ENCODE measurements at regions not wholly inside any gene's neighbourhood (a gene's known extent, or its start where the extent isn't known, plus 50 kb on each side); places are given as distances from the start of the nearest gene placed in this dataset.

DNA sequence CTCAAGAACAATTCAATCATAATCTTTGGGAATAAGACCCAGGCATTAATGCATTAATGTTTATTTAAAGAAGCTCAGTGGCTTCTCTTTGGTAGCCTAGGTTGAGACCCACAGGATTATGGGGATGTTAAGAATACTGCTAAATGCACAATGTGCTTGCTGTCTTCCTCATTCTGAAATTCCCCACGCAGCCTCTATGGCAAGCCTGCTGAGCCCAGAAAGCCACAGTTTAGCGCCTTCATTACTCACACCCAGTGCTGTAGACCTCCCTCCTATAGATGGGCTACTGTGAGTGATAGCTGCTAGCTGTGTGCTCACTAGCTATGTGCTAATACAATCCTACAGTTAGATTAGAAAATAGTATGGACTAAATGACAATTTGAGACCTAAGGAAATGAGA lies 90.6 kb downstream of the TNFSF13B start:
- Histone ChIP-seq H3K9me3 (ENCODE audit: control insufficient read depth, insufficient read depth, low read length) (no peaks in the 10 kb centered on the region), H3K4me3 (ENCODE audit: low read depth, low read length) (no peak overlapping the region), H3K36me3 (ENCODE audit: control insufficient read depth, insufficient read depth, low read length) (no peaks in the 10 kb centered on the region), H3K4me1 (ENCODE audit: control insufficient read depth, insufficient read depth, low read length) (peaks cover 16% of the 10 kb centered on the region), H3K27ac (ENCODE audit: low read depth, low read length) (no peak overlapping the region), H3K27me3 (ENCODE audit: control insufficient read depth, insufficient read depth, low read length) (no peaks in the 10 kb centered on the region), H3K9ac (ENCODE audit: low read depth, low read length) (no peak overlapping the region)

GRCh38 chr13:108361769-108362168 lies 92.3 kb downstream of the TNFSF13B start:
- H3K4me1 ChIP-seq (ENCODE audit: control insufficient read depth, insufficient read depth, low read length), result peaks cover 16% of the 10 kb centered on the region
- H3K27ac ChIP-seq (ENCODE audit: low read depth, low read length), result no peak overlapping the region
- no peaks in the 10 kb centered on the region for H3K9me3 ChIP-seq (ENCODE audit: control insufficient read depth, insufficient read depth, low read length)
- H3K36me3 ChIP-seq (ENCODE audit: control insufficient read depth, insufficient read depth, low read length), result no peaks in the 10 kb centered on the region
- H3K9ac ChIP-seq (ENCODE audit: low read depth, low read length), result no peak overlapping the region
- H3K27me3 ChIP-seq (ENCODE audit: control insufficient read depth, insufficient read depth, low read length), result no peaks in the 10 kb centered on the region
- no peak overlapping the region for H3K4me3 ChIP-seq (ENCODE audit: low read depth, low read length)

- Histone ChIP-seq H3K27me3 (ENCODE audit: control insufficient read depth, insufficient read depth, low read length) (no peaks in the 10 kb centered on the region), H3K27ac (ENCODE audit: low read depth, low read length) (no peak overlapping the region), H3K4me1 (ENCODE audit: control insufficient read depth, insufficient read depth, low read length) (peaks cover 16% of the 10 kb centered on the region), H3K4me3 (ENCODE audit: low read depth, low read length) (no peak overlapping the region), H3K9me3 (ENCODE audit: control insufficient read depth, insufficient read depth, low read length) (no peaks in the 10 kb centered on the region), H3K9ac (ENCODE audit: low read depth, low read length) (no peak overlapping the region), H3K36me3 (ENCODE audit: control insufficient read depth, insufficient read depth, low read length) (no peaks in the 10 kb centered on the region)
Observed at GRCh38 chr13:108363666-108364065, 94.1 kb downstream of the TNFSF13B start.

DNA sequence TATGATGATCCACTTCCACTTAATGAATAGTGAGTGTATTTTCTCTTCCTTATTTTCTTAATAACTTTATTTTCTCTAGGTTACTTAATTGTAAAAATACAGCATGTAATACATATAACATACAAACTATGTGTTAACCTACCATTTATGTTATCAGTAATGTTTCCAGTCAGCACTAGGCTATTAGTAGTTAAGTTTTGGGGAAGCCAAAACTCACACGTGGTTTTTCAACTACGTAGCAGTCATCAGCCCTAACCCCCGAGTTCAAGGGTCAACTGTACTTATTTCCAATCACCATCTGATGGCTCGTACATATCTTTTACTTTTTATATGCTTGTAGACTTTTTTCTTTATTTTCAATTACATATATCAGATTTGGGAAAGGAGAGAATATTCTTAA lies 95.7 kb downstream of the TNFSF13B start:
- no peak overlapping the region for H3K27ac ChIP-seq (ENCODE audit: low read depth, low read length)
- no peaks in the 10 kb centered on the region for H3K9me3 ChIP-seq (ENCODE audit: control insufficient read depth, insufficient read depth, low read length)
- H3K4me3 ChIP-seq (ENCODE audit: low read depth, low read length), result no peak overlapping the region
- H3K4me1 ChIP-seq (ENCODE audit: control insufficient read depth, insufficient read depth, low read length), result peaks cover 16% of the 10 kb centered on the region
- no peak overlapping the region for H3K9ac ChIP-seq (ENCODE audit: low read depth, low read length)
- no peaks in the 10 kb centered on the region for H3K36me3 ChIP-seq (ENCODE audit: control insufficient read depth, insufficient read depth, low read length)
- no peaks in the 10 kb centered on the region for H3K27me3 ChIP-seq (ENCODE audit: control insufficient read depth, insufficient read depth, low read length)

- H3K27me3 ChIP-seq (ENCODE audit: control insufficient read depth, insufficient read depth, low read length), result no peaks in the 10 kb centered on the region
- H3K4me1 ChIP-seq (ENCODE audit: control insufficient read depth, insufficient read depth, low read length), result peaks cover 16% of the 10 kb centered on the region
- no peak overlapping the region for H3K9ac ChIP-seq (ENCODE audit: low read depth, low read length)
- no peak overlapping the region for H3K4me3 ChIP-seq (ENCODE audit: low read depth, low read length)
- no peaks in the 10 kb centered on the region for H3K36me3 ChIP-seq (ENCODE audit: control insufficient read depth, insufficient read depth, low read length)
- H3K9me3 ChIP-seq (ENCODE audit: control insufficient read depth, insufficient read depth, low read length), result no peaks in the 10 kb centered on the region
- no peak overlapping the region for H3K27ac ChIP-seq (ENCODE audit: low read depth, low read length)
Observed at GRCh38 chr13:108368250-108368905, 98.9 kb downstream of the TNFSF13B start.

DNA sequence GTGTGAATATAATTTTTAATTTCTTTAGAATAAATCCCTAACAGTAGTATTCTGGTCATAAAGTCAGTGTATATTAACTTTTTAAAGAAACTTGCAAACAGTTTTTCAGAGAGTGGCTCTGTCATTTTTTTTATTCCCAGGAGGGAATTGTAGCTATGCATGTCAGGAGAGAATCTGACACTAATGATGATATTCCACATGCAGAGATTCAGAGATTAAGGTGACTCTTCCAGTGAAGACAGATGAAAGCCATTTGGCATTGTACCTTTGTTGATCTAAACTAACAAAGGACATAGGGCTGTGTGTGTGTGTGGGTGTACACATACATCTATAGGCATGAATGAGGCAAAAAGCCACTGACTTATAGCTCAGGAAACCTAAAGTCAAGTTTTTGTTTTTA lies 99.9 kb downstream of the TNFSF13B start:
- H3K27me3 ChIP-seq (ENCODE audit: control insufficient read depth, insufficient read depth, low read length), result no peaks in the 10 kb centered on the region
- H3K4me1 ChIP-seq (ENCODE audit: control insufficient read depth, insufficient read depth, low read length), result peaks cover 7% of the 10 kb centered on the region; the same call in 1 of the 2 replicates
- H3K4me3 ChIP-seq (ENCODE audit: low read depth, low read length), result no peak overlapping the region
- H3K9ac ChIP-seq (ENCODE audit: low read depth, low read length), result no peak overlapping the region
- H3K27ac ChIP-seq (ENCODE audit: low read depth, low read length), result no peak overlapping the region
- no peaks in the 10 kb centered on the region for H3K36me3 ChIP-seq (ENCODE audit: control insufficient read depth, insufficient read depth, low read length)
- no peaks in the 10 kb centered on the region for H3K9me3 ChIP-seq (ENCODE audit: control insufficient read depth, insufficient read depth, low read length)

DNA sequence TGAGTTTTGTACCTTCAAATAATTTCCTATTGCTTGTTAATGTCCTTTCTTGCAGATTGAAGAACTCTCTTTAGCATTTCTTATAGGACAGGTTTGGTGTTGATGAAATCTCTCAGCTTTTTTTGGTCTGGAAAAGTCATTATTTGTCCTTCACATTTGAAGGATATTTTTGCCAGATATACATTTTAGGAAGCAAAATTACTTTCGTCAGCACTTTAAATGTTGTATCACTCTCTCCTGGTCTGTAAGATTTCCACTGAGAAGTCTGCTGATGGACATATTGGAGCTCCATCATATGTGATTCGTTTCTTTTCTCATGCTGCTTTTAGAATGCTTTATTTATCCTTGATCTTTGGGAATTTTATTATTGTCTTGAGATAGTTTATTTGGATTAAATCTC lies 105.5 kb downstream of the TNFSF13B start:
- Histone ChIP-seq H3K27me3 (ENCODE audit: control insufficient read depth, insufficient read depth, low read length) (no peaks in the 10 kb centered on the region), H3K4me3 (ENCODE audit: low read depth, low read length) (no peak overlapping the region), H3K9ac (ENCODE audit: low read depth, low read length) (no peak overlapping the region), H3K27ac (ENCODE audit: low read depth, low read length) (no peak overlapping the region), H3K4me1 (ENCODE audit: control insufficient read depth, insufficient read depth, low read length) (no peaks in the 10 kb centered on the region), H3K9me3 (ENCODE audit: control insufficient read depth, insufficient read depth, low read length) (no peaks in the 10 kb centered on the region), H3K36me3 (ENCODE audit: control insufficient read depth, insufficient read depth, low read length) (no peaks in the 10 kb centered on the region)

DNA sequence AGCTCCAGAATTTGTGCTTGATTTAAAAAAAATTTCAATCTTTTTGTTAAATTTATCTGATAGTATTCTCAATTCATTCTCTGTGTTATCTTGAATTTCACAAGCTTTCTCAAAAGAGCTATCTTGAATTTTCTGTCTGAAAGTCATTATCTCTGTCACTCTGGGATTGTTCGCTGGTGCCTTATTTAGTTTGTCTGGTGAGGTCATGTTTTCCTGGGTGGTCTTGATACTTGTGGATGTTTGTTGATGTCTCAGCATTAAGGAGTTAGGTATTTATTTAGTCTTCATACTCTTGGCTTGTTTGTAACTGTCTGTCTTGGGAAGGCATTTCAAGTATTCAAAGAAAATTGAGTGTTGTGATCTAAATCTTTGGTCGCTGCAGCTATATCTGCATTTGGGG lies 106.3 kb downstream of the TNFSF13B start:
- Histone ChIP-seq H3K36me3 (ENCODE audit: control insufficient read depth, insufficient read depth, low read length) (no peaks in the 10 kb centered on the region), H3K4me1 (ENCODE audit: control insufficient read depth, insufficient read depth, low read length) (no peaks in the 10 kb centered on the region), H3K9me3 (ENCODE audit: control insufficient read depth, insufficient read depth, low read length) (no peaks in the 10 kb centered on the region), H3K9ac (ENCODE audit: low read depth, low read length) (no peak overlapping the region), H3K27me3 (ENCODE audit: control insufficient read depth, insufficient read depth, low read length) (no peaks in the 10 kb centered on the region), H3K4me3 (ENCODE audit: low read depth, low read length) (no peak overlapping the region), H3K27ac (ENCODE audit: low read depth, low read length) (no peak overlapping the region)

DNA sequence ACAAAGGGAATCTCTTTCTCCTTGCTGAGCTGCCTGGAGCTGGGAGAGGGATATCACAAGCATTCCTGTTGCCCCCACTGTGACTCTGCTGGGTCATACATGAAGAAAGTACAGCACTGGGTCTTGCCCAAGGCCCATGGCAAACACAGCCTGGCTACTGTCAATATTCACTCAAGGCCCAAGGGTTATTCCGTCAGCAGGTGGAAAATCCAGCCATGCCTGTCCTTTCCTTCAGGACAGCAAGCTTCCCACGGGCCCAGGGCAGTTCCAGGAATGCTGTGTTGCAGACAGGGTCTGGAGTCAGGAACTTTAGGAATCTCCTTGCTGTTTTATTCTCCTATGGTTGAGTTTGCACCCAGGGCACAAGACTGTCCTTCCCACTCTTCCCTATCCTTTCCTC lies 106.8 kb downstream of the TNFSF13B start:
- Histone ChIP-seq H3K9me3 (ENCODE audit: control insufficient read depth, insufficient read depth, low read length) (no peaks in the 10 kb centered on the region), H3K27me3 (ENCODE audit: control insufficient read depth, insufficient read depth, low read length) (no peaks in the 10 kb centered on the region), H3K4me3 (ENCODE audit: low read depth, low read length) (no peak overlapping the region), H3K36me3 (ENCODE audit: control insufficient read depth, insufficient read depth, low read length) (no peaks in the 10 kb centered on the region), H3K4me1 (ENCODE audit: control insufficient read depth, insufficient read depth, low read length) (no peaks in the 10 kb centered on the region), H3K27ac (ENCODE audit: low read depth, low read length) (no peak overlapping the region), H3K9ac (ENCODE audit: low read depth, low read length) (no peak overlapping the region)

DNA sequence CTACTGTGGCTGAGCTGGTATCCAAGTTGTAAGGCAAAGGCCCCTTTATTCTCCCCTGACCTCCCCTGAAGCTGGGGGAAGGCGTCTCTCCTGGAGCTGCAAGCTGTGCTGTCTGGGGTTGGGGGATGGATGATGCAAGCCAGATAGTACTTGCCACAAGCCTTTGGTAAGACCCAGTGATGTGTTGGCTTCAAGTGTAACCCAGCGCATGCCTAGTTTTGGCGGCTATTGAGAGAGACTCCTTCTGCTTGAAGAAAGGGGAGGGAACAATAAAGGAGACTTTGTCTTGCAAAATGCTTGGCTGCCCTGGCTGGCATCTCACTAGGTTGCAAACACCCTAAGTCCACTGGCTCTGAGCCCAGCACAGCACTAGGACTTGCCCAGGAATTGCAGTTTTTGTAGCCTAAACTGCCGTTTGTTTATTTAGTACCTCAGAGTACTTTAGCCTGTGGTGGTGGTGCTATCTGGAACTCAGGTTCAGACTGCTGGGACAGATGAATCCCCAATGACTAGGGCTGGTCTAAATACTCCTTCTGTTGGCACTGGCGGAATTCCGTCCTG lies 108.2 kb downstream of the TNFSF13B start:
- H3K36me3 ChIP-seq (ENCODE audit: control insufficient read depth, insufficient read depth, low read length), result no peaks in the 10 kb centered on the region
- H3K4me1 ChIP-seq (ENCODE audit: control insufficient read depth, insufficient read depth, low read length), result no peaks in the 10 kb centered on the region
- no peak overlapping the region for H3K27ac ChIP-seq (ENCODE audit: low read depth, low read length)
- no peak overlapping the region for H3K4me3 ChIP-seq (ENCODE audit: low read depth, low read length)
- no peak overlapping the region for H3K9ac ChIP-seq (ENCODE audit: low read depth, low read length)
- no peaks in the 10 kb centered on the region for H3K9me3 ChIP-seq (ENCODE audit: control insufficient read depth, insufficient read depth, low read length)
- H3K27me3 ChIP-seq (ENCODE audit: control insufficient read depth, insufficient read depth, low read length), result no peaks in the 10 kb centered on the region

DNA sequence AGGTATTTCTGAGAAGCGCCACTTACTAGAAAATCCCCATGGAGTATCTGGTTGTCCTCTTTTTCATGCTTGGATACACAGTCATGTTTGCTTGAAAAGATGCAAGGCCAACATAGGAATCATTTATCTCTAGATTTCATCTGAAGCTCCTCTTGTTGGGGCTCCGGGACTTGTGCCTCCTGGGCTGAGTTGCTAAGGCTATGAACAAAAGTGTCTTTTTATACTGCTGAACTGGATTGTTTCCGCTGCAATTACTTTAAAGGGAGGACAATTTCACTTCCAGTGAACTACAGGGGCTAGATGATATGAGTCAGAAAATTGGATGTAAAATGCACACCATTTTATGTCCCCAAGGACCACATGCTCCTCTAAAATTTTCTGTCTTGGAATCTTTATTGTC lies 114.1 kb downstream of the TNFSF13B start:
- no peak overlapping the region for H3K4me3 ChIP-seq (ENCODE audit: low read depth, low read length)
- no peaks in the 10 kb centered on the region for H3K27me3 ChIP-seq (ENCODE audit: control insufficient read depth, insufficient read depth, low read length)
- no peak overlapping the region for H3K9ac ChIP-seq (ENCODE audit: low read depth, low read length)
- H3K36me3 ChIP-seq (ENCODE audit: control insufficient read depth, insufficient read depth, low read length), result no peaks in the 10 kb centered on the region
- no peak overlapping the region for H3K27ac ChIP-seq (ENCODE audit: low read depth, low read length)
- H3K4me1 ChIP-seq (ENCODE audit: control insufficient read depth, insufficient read depth, low read length), result no peaks in the 10 kb centered on the region
- no peaks in the 10 kb centered on the region for H3K9me3 ChIP-seq (ENCODE audit: control insufficient read depth, insufficient read depth, low read length)

Data from HUES48 (cell line).